ENCODE measurements at regions not wholly inside any gene's neighbourhood (a gene's known extent, or its start where the extent isn't known, plus 50 kb on each side); places are given as distances from the start of the nearest gene placed in this dataset.

DNA sequence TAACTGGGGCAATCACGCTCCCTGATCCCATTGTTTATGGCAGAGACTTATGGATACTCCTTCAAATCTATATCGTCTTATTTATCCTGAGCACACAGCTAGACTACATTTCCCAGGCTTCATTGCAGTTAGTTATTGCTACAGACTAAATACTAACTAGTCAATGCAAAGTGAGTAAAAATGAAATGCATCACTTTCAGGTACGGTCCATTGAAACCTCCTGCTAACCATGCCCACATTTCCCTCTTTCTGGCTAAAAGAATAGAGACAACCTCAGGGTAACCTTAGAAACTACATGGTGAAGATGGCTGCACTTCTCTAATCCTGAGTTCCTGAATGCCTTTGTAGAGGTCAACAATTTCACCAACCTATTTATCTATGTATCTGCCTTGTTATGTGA is 437.4 kb downstream of the EPHA4 start:
- ChIA-PET CTCF (ENCODE audit: low intra/inter-chr PET ratio) (no interaction called here), POLR2A (no interaction called here)
- H3K9me1 ChIP-seq (ENCODE audit: control insufficient read depth, insufficient read depth, low read length): no peaks in the 10 kb centered on the region
- H3K27me3 ChIP-seq (ENCODE audit: control insufficient read depth in 2 of 2, insufficient read depth in 2 of 2, low read length in 2 of 2): no peaks in the 10 kb centered on the region
- no peaks in the 10 kb centered on the region for H3K79me2 ChIP-seq (ENCODE audit: control insufficient read depth, insufficient read depth, low read length)
- DNase-seq (ENCODE audit: extremely low read depth in 1 of 4, low spot score in 3 of 4) (no peak), FAIRE-seq (no peak), ATAC-seq (no peak)
- no peaks in the 10 kb centered on the region for H4K20me1 ChIP-seq (replicated peaks; ENCODE audit: control insufficient read depth, insufficient read depth, low read length)
- 0% methylated on average over 3 of the region's 3 CpGs for WGBS (ENCODE audit: insufficient coverage, low coverage, missing lambda C conversion rate)
- in situ Hi-C loops (cut with MboI): no loop called here
- no peaks in the 10 kb centered on the region for H3K4me1 ChIP-seq (replicated peaks in 1 of 2; ENCODE audit: control insufficient read depth in 2 of 2, insufficient read depth in 2 of 2, low read length in 2 of 2)
- intact Hi-C loops (cut with micrococcal nuclease): no loop called here
- no peak overlapping the region for H3K4me3 ChIP-seq
- H3K36me3 ChIP-seq (ENCODE audit: control insufficient read depth, insufficient read depth, low read length): no peaks in the 10 kb centered on the region
- H3K9ac ChIP-seq (ENCODE audit: insufficient read depth in 1 of 2, low read depth in 2 of 2, low read length in 2 of 2): no peak overlapping the region
- no peak overlapping the region for H2AFZ ChIP-seq (ENCODE audit: low read depth, low read length)
- BruUV-seq (replicated peaks): no TSS peak
- no peaks in the 10 kb centered on the region for H3K9me3 ChIP-seq (replicated peaks; ENCODE audit: control insufficient read depth, insufficient read depth, low read depth, low read length)
- no peak overlapping the region for H3K4me2 ChIP-seq (ENCODE audit: insufficient read depth, low read length)
- no peak overlapping the region for H3K27ac ChIP-seq (ENCODE audit: extremely low read depth, low read depth, low read length)
- TF ChIP-seq, protein P1, sequence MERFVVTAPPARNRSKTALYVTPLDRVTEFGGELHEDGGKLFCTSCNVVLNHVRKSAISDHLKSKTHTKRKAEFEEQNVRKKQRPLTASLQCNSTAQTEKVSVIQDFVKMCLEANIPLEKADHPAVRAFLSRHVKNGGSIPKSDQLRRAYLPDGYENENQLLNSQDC (CRISPR knock-in tag; IDR thresholded peaks at IDR 0.05): no peak
- TF ChIP-seq RBM15 (IDR thresholded peaks at IDR 0.05; ENCODE audit: insufficient read depth, low read length) (no peak), YBX1 (IDR thresholded peaks at IDR 0.05) (no peak), CBFA2T3 (IDR thresholded peaks at IDR 0.05) (no peak), U2AF1 (optimal IDR thresholded peaks at IDR 0.05; ENCODE audit: low read depth, low read length) (no peak), ZZZ3 (IDR thresholded peaks at IDR 0.05) (no peak), ZNF717 (CRISPR knock-in tag; IDR thresholded peaks at IDR 0.05) (no peak), TAF9B (IDR thresholded peaks at IDR 0.05; ENCODE audit: partially characterized antibody) (no peak), NCOA6 (IDR thresholded peaks at IDR 0.05) (no peak), SOX6 (IDR thresholded peaks at IDR 0.05) (no peak), HMGN3 (IDR thresholded peaks at IDR 0.05; ENCODE audit: borderline replicate concordance, extremely low read depth, insufficient read length, low read depth, low read length) (no peak)
- TF ChIP-seq, protein P2, sequence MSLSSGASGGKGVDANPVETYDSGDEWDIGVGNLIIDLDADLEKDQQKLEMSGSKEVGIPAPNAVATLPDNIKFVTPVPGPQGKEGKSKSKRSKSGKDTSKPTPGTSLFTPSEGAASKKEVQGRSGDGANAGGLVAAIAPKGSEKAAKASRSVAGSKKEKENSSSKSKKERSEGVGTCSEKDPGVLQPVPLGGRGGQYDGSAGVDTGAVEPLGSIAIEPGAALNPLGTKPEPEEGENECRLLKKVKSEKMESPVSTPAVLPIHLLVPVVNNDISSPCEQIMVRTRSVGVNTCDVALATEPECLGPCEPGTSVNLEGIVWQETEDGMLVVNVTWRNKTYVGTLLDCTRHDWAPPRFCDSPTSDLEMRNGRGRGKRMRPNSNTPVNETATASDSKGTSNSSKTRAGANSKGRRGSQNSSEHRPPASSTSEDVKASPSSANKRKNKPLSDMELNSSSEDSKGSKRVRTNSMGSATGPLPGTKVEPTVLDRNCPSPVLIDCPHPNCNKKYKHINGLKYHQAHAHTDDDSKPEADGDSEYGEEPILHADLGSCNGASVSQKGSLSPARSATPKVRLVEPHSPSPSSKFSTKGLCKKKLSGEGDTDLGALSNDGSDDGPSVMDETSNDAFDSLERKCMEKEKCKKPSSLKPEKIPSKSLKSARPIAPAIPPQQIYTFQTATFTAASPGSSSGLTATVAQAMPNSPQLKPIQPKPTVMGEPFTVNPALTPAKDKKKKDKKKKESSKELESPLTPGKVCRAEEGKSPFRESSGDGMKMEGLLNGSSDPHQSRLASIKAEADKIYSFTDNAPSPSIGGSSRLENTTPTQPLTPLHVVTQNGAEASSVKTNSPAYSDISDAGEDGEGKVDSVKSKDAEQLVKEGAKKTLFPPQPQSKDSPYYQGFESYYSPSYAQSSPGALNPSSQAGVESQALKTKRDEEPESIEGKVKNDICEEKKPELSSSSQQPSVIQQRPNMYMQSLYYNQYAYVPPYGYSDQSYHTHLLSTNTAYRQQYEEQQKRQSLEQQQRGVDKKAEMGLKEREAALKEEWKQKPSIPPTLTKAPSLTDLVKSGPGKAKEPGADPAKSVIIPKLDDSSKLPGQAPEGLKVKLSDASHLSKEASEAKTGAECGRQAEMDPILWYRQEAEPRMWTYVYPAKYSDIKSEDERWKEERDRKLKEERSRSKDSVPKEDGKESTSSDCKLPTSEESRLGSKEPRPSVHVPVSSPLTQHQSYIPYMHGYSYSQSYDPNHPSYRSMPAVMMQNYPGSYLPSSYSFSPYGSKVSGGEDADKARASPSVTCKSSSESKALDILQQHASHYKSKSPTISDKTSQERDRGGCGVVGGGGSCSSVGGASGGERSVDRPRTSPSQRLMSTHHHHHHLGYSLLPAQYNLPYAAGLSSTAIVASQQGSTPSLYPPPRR (CRISPR knock-in tag; IDR thresholded peaks at IDR 0.05; ENCODE audit: borderline replicate concordance): no peak
- TF ChIP-seq, protein P3, sequence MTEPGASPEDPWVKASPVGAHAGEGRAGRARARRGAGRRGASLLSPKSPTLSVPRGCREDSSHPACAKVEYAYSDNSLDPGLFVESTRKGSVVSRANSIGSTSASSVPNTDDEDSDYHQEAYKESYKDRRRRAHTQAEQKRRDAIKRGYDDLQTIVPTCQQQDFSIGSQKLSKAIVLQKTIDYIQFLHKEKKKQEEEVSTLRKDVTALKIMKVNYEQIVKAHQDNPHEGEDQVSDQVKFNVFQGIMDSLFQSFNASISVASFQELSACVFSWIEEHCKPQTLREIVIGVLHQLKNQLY (CRISPR knock-in tag; conservative IDR thresholded peaks at IDR 0.05): no peak
- TF ChIP-seq, protein P4, sequence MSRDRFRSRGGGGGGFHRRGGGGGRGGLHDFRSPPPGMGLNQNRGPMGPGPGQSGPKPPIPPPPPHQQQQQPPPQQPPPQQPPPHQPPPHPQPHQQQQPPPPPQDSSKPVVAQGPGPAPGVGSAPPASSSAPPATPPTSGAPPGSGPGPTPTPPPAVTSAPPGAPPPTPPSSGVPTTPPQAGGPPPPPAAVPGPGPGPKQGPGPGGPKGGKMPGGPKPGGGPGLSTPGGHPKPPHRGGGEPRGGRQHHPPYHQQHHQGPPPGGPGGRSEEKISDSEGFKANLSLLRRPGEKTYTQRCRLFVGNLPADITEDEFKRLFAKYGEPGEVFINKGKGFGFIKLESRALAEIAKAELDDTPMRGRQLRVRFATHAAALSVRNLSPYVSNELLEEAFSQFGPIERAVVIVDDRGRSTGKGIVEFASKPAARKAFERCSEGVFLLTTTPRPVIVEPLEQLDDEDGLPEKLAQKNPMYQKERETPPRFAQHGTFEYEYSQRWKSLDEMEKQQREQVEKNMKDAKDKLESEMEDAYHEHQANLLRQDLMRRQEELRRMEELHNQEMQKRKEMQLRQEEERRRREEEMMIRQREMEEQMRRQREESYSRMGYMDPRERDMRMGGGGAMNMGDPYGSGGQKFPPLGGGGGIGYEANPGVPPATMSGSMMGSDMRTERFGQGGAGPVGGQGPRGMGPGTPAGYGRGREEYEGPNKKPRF (IDR thresholded peaks at IDR 0.05; ENCODE audit: low read depth, low read length): no peak
- TF ChIP-seq, protein P5, sequence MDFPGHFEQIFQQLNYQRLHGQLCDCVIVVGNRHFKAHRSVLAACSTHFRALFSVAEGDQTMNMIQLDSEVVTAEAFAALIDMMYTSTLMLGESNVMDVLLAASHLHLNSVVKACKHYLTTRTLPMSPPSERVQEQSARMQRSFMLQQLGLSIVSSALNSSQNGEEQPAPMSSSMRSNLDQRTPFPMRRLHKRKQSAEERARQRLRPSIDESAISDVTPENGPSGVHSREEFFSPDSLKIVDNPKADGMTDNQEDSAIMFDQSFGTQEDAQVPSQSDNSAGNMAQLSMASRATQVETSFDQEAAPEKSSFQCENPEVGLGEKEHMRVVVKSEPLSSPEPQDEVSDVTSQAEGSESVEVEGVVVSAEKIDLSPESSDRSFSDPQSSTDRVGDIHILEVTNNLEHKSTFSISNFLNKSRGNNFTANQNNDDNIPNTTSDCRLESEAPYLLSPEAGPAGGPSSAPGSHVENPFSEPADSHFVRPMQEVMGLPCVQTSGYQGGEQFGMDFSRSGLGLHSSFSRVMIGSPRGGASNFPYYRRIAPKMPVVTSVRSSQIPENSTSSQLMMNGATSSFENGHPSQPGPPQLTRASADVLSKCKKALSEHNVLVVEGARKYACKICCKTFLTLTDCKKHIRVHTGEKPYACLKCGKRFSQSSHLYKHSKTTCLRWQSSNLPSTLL (IDR thresholded peaks at IDR 0.05): no peak

All from K562 (cell line).